ENCODE measurements at regions not wholly inside any gene's neighbourhood (a gene's known extent, or its start where the extent isn't known, plus 50 kb on each side); places are given as distances from the start of the nearest gene placed in this dataset.

DNA sequence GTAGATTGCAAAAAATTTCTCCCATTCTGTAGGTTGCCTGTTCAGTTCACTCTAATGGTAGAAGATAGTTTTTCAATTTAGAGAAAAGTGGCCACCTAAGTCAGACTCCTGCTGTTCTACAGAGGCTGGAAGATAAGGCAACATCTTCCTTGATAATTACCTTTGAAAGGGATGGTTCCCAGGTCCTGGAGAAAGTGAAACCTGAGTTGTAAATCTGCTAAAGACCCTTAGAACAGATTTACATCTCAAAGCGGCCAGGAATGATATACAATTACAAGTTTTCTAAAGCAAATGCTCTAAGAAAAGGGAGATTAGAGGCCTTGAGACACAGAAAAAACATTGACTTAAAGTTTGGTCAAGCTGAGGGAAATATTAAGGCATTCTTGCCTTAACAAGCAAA lies 1350.2 kb upstream of the FAM98A start:
- no peak overlapping the region for H3K4me3 ChIP-seq (ENCODE audit: low read depth, low read length)
- TF ChIP-seq, protein P1, sequence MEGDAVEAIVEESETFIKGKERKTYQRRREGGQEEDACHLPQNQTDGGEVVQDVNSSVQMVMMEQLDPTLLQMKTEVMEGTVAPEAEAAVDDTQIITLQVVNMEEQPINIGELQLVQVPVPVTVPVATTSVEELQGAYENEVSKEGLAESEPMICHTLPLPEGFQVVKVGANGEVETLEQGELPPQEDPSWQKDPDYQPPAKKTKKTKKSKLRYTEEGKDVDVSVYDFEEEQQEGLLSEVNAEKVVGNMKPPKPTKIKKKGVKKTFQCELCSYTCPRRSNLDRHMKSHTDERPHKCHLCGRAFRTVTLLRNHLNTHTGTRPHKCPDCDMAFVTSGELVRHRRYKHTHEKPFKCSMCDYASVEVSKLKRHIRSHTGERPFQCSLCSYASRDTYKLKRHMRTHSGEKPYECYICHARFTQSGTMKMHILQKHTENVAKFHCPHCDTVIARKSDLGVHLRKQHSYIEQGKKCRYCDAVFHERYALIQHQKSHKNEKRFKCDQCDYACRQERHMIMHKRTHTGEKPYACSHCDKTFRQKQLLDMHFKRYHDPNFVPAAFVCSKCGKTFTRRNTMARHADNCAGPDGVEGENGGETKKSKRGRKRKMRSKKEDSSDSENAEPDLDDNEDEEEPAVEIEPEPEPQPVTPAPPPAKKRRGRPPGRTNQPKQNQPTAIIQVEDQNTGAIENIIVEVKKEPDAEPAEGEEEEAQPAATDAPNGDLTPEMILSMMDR (IDR thresholded peaks at IDR 0.05; ENCODE audit: low read depth, low read length): no peak

DNA sequence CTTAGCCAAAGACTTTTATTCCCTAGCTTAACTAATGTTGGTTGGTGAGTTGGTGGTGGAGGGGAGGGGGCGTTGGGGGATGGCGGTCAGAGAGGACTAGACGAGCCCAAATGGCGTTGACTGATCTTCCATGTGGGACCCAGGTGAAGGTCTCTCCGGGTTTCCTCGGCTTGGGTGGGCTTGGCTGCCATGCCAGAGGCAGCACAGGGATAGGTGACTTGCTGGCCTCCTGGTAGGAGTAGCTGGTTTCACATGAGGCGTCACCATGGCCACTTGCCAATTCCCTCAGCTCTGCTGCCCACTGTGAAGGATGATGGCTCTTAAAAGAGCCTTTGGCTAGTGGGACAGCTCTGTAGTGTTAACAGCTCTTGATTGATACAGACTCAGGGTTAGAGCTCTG lies 1337.0 kb upstream of the FAM98A start:
- Histone ChIP-seq H3K27me3 (no peaks in the 10 kb centered on the region), H3K36me3 (no peaks in the 10 kb centered on the region), H3K9me3 (no peaks in the 10 kb centered on the region), H3K4me1 (no peaks in the 10 kb centered on the region), H3K4me3 (ENCODE audit: low read depth, low read length) (no peak overlapping the region)
- TF ChIP-seq, protein P1 (IDR thresholded peaks at IDR 0.05; ENCODE audit: low read depth, low read length): no peak
- peak; percentile 49 for DNase-seq

More for the DNA sequence above, 1350.2 kb upstream of the FAM98A start:
- no peaks in the 10 kb centered on the region for H3K36me3 ChIP-seq
- no peaks in the 10 kb centered on the region for H3K27me3 ChIP-seq
- no peaks in the 10 kb centered on the region for H3K4me1 ChIP-seq
- no peak for DNase-seq
- no peaks in the 10 kb centered on the region for H3K9me3 ChIP-seq

DNA sequence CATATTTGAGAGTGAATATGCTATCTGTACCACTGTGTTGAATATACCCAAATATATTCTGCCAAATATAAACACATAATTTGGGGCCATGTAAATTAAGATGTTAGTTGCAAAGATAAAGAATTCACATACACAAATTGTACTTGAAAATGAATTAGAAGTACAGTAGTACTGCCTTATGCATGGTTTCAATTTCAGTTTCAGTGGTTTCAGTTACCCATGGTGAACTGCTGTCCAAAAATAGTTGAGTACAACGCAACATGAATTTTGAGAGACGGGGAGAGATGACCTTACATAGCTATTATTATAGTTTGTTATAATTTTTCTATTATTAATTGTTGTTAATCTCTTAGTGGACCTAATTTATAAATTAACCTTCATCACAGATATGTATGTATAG lies 1313.0 kb upstream of the FAM98A start:
- Histone ChIP-seq H3K4me1 (no peaks in the 10 kb centered on the region), H3K4me3 (ENCODE audit: low read depth, low read length) (no peak overlapping the region)
- no peak for DNase-seq

DNA sequence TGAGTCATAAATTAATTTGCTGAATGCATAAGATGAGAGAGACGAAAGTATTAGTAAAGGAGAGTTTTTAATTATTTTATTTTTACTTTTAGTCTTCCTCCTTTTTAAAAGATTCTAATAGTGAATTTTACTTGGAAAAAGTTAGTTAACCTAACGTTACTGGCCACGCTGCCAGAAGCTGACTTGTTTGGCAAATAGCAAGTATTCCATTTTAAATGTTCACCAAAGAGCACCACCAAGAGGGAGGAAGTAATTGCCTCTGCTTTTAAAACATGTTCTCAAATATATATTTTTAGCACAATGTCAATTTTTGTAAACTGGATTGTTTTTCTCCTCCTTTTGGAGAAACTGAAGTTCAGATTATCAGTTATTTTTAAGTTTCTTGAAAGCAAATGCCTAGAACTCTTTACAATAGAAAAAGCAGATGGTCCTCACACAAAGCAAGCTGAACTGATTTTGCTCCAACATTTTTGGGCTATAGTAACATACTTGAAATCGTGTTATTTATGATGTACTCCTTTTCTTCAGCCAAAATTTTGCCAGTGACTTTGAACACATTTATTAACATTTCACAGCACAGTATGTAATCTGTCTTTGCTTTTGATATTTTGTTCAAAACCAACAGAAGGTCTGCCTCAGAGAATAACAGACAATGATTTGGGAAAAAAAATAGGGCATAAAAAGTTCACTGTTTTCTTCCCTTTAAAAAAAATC lies 1311.0 kb upstream of the FAM98A start:
- H3K4me3 ChIP-seq (ENCODE audit: low read depth, low read length): no peak overlapping the region
- TF ChIP-seq, protein P1 (IDR thresholded peaks at IDR 0.05; ENCODE audit: low read depth, low read length): no peak
- H3K36me3 ChIP-seq: no peaks in the 10 kb centered on the region
- no peaks in the 10 kb centered on the region for H3K4me1 ChIP-seq
- no peaks in the 10 kb centered on the region for H3K9me3 ChIP-seq
- H3K27me3 ChIP-seq: no peaks in the 10 kb centered on the region
- DNase-seq: no peak

More for the DNA sequence above, 1313.0 kb upstream of the FAM98A start:
- no peaks in the 10 kb centered on the region for H3K36me3 ChIP-seq
- H3K9me3 ChIP-seq: no peaks in the 10 kb centered on the region
- TF ChIP-seq, protein P1 (IDR thresholded peaks at IDR 0.05; ENCODE audit: low read depth, low read length): no peak
- no peaks in the 10 kb centered on the region for H3K27me3 ChIP-seq

DNA sequence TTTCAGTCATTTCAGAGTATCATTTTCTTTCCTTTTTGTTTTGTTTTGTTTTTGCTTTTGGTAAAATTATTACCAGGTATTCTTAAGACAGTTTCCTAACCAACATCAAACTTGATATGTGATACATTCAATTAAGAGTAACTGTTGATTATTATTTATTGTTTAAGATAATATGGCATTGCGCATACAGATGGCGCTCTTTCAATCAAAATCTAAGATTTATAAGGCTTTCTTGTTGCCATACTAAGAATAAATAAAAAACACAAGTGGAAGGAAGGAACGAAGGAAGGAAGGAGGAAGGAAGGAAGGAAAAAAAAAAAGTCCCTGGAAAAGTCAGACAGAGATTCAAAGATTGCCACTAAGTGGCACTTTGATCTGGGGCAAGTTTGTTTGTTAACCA lies 1308.7 kb upstream of the FAM98A start:
- Histone ChIP-seq H3K27me3 (no peaks in the 10 kb centered on the region), H3K9me3 (no peaks in the 10 kb centered on the region), H3K36me3 (no peaks in the 10 kb centered on the region), H3K4me1 (no peaks in the 10 kb centered on the region), H3K4me3 (ENCODE audit: low read depth, low read length) (no peak overlapping the region)
- no peak for DNase-seq
- TF ChIP-seq, protein P1 (IDR thresholded peaks at IDR 0.05; ENCODE audit: low read depth, low read length): peak; percentile 19; the same call in 1 of the 2 replicates

DNA sequence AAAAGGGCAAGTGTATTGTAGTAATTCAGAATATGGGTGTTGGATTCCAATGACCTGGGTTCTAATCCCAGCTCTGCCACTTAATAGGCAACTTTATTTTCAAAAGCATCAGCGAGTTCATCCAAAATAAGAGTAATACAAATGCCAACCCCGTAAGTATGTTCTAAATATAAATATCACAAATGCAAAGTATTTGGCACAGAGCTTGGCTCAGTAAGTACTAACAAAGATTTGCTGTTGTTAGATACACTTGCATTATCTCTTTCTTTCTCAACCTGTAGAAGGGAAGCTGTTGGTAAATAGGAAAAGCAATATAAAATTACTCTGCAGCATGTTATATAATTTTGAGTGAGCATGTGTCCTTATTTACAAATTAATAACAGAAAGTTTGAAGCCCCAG lies 1302.6 kb upstream of the FAM98A start:
- Histone ChIP-seq H3K27me3 (no peaks in the 10 kb centered on the region), H3K9me3 (no peaks in the 10 kb centered on the region), H3K4me3 (ENCODE audit: low read depth, low read length) (no peak overlapping the region), H3K36me3 (no peaks in the 10 kb centered on the region), H3K4me1 (no peaks in the 10 kb centered on the region)
- DNase-seq: no peak
- TF ChIP-seq, protein P1 (IDR thresholded peaks at IDR 0.05; ENCODE audit: low read depth, low read length): no peak
